GM12865 (cell line): ENCODE measurements at regions not wholly inside any gene's neighbourhood (a gene's known extent, or its start where the extent isn't known, plus 50 kb on each side); places are given as distances from the start of the nearest gene placed in this dataset.

ENCODE experiments used
- DNase-seq: peaks from one replicate; pipeline ENCODE4 v3.0.0; 2010; ENCODE audit warnings: low read depth
- H3K4me3 ChIP-seq: 2 replicates; pipeline ENCODE4 v1.5.1; 2011; ENCODE audit warnings: mild to moderate bottlenecking, low read depth, low read length, control low read depth
- CTCF ChIP-seq: IDR thresholded peaks from 2 replicates; pipeline ENCODE4 v1.5.1; 2011; ENCODE audit warnings: low read length, control low read depth, low read depth, inconsistent platforms; ENCODE audit not compliant: insufficient read depth; ENCODE audit errors: missing control alignments

- no peak for DNase-seq
- TF ChIP-seq CTCF = no peak
- H3K4me3 ChIP-seq = no peak overlapping the region
These were observed 591.4 kb downstream of the SOX6 start for GRCh38 chr11:15764948-15765347.

GRCh38 chr11:15765530-15765929 lies 590.8 kb downstream of the SOX6 start:
- TF ChIP-seq CTCF = no peak
- no peak for DNase-seq
- H3K4me3 ChIP-seq = no peak overlapping the region

- no peak for TF ChIP-seq CTCF
- DNase-seq = no peak
- no peak overlapping the region for H3K4me3 ChIP-seq
These were observed 588.0 kb downstream of the SOX6 start for GRCh38 chr11:15768321-15768720.

- no peak overlapping the region for H3K4me3 ChIP-seq
- no peak for DNase-seq
- TF ChIP-seq CTCF = no peak
These were observed 587.1 kb downstream of the SOX6 start for GRCh38 chr11:15769203-15769602.

- peak; percentile 68 for TF ChIP-seq CTCF
- peak; percentile 40 for DNase-seq
- H3K4me3 ChIP-seq = no peak overlapping the region
These were observed 585.4 kb downstream of the SOX6 start for GRCh38 chr11:15770798-15771414.

GRCh38 chr11:15772547-15772946 lies 583.8 kb downstream of the SOX6 start:
- no peak for DNase-seq
- no peak overlapping the region for H3K4me3 ChIP-seq
- no peak for TF ChIP-seq CTCF

- TF ChIP-seq CTCF = no peak
- H3K4me3 ChIP-seq = no peak overlapping the region
- DNase-seq = no peak
These were observed 583.4 kb downstream of the SOX6 start for GRCh38 chr11:15772981-15773380.
